Natural killer cell (primary cell): ENCODE measurements at regions not wholly inside any gene's neighbourhood (a gene's known extent, or its start where the extent isn't known, plus 50 kb on each side); places are given as distances from the start of the nearest gene placed in this dataset.
A peak's percentile ranks its signal among the peaks of the same experiment; 100 is the strongest.

Experiments used
- ATAC-seq, 3 donors: fragments of 150-1000 bp in 2 of 3; fragments of 200-7000 bp in 1 of 3; cut with Tn5 transposase; 1 replicate in 1 of 3; 2 replicates in 2 of 3; pipeline ENCODE4 v1.10.0; 2021; ENCODE audit warnings: mild to moderate bottlenecking in 2 of 3, moderate library complexity in 2 of 3
- DNase-seq, 2 donors: peaks; one replicate each; pipeline versions ENCODE4 v3.0.0 to v3.0.0-alpha.2; 2013 to 2021; ENCODE audit warnings: mixed read lengths in 1 of 2
- H3K27ac ChIP-seq: one replicate; pipeline ENCODE4 v1.5.1; 2013; ENCODE audit warnings: mild to moderate bottlenecking, low read length
- H3K27me3 ChIP-seq: one replicate; pipeline ENCODE4 v1.6.1; 2013; ENCODE audit warnings: low read length; ENCODE audit not compliant: control insufficient read depth, insufficient read depth
- H3K36me3 ChIP-seq: one replicate; pipeline ENCODE4 v1.6.1; 2013; ENCODE audit warnings: low read length; ENCODE audit not compliant: control insufficient read depth, insufficient read depth
- H3K4me1 ChIP-seq: one replicate; pipeline ENCODE4 v1.6.1; 2013; ENCODE audit warnings: low read length; ENCODE audit not compliant: control insufficient read depth, insufficient read depth
- H3K4me3 ChIP-seq: one replicate; pipeline ENCODE4 v1.5.1; 2013; ENCODE audit warnings: low read length
- H3K9me3 ChIP-seq: one replicate; pipeline ENCODE4 v1.6.1; 2013; ENCODE audit warnings: low read length; ENCODE audit not compliant: control insufficient read depth, insufficient read depth
- H3K27ac Mint-ChIP-seq, 2 donors: one replicate each; pipeline ENCODE4 v1.8.0; 2022; ENCODE audit warnings: mild to moderate bottlenecking in 2 of 2, mixed read lengths in 2 of 2, moderate library complexity in 1 of 2
- H3K27me3 Mint-ChIP-seq, 2 donors: one replicate each; pipeline ENCODE4 v1.8.0; 2022; ENCODE audit warnings: low read depth in 2 of 2, mixed read lengths in 2 of 2
- H3K36me3 Mint-ChIP-seq: one replicate; pipeline ENCODE4 v1.8.0; 2022; ENCODE audit warnings: mixed read lengths
- H3K4me1 Mint-ChIP-seq, 2 donors: one replicate each; pipeline ENCODE4 v1.8.0; 2022; ENCODE audit warnings: mixed read lengths in 2 of 2
- H3K4me3 Mint-ChIP-seq: one replicate; pipeline ENCODE4 v1.8.0; 2022; ENCODE audit warnings: mild to moderate bottlenecking, moderate library complexity, mixed read lengths
- H3K9me3 Mint-ChIP-seq, 2 donors: one replicate each; pipeline ENCODE4 v1.8.0; 2022; ENCODE audit warnings: mixed read lengths in 2 of 2
- WGBS: methylation state at CpG from one replicate; pipeline ENCODE4 v1.1.7; 2013; ENCODE audit warnings: missing lambda C conversion rate; ENCODE audit not compliant: insufficient coverage; 5-methylcytosine and 5-hydroxymethylcytosine counted together
- intact Hi-C: fragments of 100-400 bp; cut with micrococcal nuclease; formaldehyde crosslinking; loops from one replicate; pipeline ENCODE4 v1.14.2; 2022
- TF ChIP-seq, protein P1 (sequence below): fragments of 200-600 bp; IDR thresholded peaks from one replicate; pipeline ENCODE4 v1.8.0; 2022; ENCODE audit warnings: antibody characterized with exemption

DNA sequence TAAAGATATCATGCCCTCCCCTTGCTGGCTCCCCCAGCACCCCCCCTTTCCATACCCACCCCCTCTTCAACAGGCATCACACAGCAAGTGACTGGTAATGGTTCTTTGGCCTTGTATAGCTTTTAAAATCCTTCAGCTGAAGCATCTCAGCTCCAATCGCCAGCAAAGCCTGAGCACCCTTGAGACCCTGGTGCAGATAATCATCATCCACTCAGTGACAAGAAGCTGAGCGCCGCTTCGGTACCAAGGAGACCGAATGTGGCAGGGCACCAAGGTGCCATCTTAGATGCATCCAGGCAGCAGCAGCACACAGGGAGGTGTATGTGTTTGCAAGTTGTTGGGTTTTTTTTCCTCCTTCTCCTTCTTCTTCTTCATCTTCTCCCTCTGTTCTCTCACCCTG lies 232.7 kb downstream of the BCL11A start:
- H3K36me3 ChIP-seq = no peaks in the 10 kb centered on the region
- 96% methylated on average over 5 of the region's 5 CpGs for WGBS
- TF ChIP-seq, protein P1, sequence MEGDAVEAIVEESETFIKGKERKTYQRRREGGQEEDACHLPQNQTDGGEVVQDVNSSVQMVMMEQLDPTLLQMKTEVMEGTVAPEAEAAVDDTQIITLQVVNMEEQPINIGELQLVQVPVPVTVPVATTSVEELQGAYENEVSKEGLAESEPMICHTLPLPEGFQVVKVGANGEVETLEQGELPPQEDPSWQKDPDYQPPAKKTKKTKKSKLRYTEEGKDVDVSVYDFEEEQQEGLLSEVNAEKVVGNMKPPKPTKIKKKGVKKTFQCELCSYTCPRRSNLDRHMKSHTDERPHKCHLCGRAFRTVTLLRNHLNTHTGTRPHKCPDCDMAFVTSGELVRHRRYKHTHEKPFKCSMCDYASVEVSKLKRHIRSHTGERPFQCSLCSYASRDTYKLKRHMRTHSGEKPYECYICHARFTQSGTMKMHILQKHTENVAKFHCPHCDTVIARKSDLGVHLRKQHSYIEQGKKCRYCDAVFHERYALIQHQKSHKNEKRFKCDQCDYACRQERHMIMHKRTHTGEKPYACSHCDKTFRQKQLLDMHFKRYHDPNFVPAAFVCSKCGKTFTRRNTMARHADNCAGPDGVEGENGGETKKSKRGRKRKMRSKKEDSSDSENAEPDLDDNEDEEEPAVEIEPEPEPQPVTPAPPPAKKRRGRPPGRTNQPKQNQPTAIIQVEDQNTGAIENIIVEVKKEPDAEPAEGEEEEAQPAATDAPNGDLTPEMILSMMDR = no peak
- H3K27me3 ChIP-seq = no peaks in the 10 kb centered on the region
- intact Hi-C loops = no loop called here
- Mint-ChIP-seq H3K27me3 (peaks cover 12 to 14% of the 10 kb centered on the region in 2 donors), H3K9me3 (no peaks in the 10 kb centered on the region), H3K4me1 (no peaks in the 10 kb centered on the region), H3K36me3 (no peaks in the 10 kb centered on the region), H3K27ac (no peak overlapping the region), H3K4me3 (no peak overlapping the region)
- ATAC-seq (no peak), DNase-seq (no peak)
- H3K4me1 ChIP-seq = no peaks in the 10 kb centered on the region
- H3K9me3 ChIP-seq = no peaks in the 10 kb centered on the region
- no peak overlapping the region for H3K27ac ChIP-seq
- no peak overlapping the region for H3K4me3 ChIP-seq

DNA sequence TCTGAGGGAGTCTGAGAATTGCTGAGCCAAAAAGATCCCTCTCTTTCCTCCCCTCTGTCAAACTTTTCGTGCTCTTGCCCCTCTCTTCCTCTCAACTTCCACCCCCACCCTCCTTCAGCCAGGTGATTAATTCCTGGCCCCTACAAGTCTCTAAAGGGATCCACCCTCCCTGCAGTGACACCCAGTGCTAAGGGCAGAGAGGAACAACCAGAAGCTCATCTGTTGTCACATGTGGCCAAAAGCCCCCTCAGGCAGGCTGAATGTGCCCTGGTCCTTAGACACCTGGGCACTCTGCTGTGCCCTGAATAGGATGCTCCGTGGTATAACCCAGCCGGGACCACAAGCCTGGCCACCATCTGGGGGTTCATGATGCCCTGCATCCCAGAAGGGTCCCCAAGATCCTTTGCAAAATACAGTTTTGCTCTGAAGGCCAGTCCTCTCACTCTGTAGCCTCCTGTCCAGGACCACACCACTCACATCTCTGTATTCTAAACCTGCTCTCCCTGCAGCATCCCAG lies 234.4 kb downstream of the BCL11A start:
- H3K36me3 ChIP-seq = no peaks in the 10 kb centered on the region
- WGBS = 52% methylated on average over 3 of the region's 3 CpGs
- no peak overlapping the region for H3K4me3 Mint-ChIP-seq

DNA sequence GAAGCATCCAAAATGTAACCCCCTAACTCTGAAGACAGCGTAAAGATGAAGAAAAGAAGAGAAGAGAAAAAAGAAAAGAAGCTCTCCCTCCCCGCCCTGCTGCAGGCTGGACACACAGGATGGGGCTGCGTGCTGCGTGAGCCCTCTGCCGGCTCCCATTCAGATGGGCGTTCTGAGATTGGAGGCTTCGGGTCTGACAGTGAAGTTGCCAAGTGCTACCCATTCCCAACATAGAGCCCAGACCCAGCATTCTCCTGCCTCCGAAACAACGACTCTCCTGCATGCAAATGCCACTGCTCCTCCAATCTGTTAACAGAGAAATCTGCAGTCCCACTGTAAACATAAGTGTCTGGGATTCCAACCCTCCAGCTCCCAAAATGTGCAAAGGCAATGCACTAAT lies 234.9 kb downstream of the BCL11A start:
- intact Hi-C loops = no loop called here
- Mint-ChIP-seq H3K9me3 (no peaks in the 10 kb centered on the region), H3K36me3 (no peaks in the 10 kb centered on the region), H3K27me3 (peaks cover 12 to 14% of the 10 kb centered on the region in 2 donors), H3K27ac (no peak overlapping the region), H3K4me3 (no peak overlapping the region), H3K4me1 (no peaks in the 10 kb centered on the region)
- ATAC-seq = no peak
- WGBS = 89% methylated on average over 9 of the region's 9 CpGs
- Histone ChIP-seq H3K27ac (no peak overlapping the region), H3K4me3 (no peak overlapping the region), H3K36me3 (no peaks in the 10 kb centered on the region), H3K4me1 (no peaks in the 10 kb centered on the region), H3K9me3 (no peaks in the 10 kb centered on the region), H3K27me3 (no peaks in the 10 kb centered on the region)
- TF ChIP-seq, protein P1 = no peak
- DNase-seq = no peak

More for the DNA sequence above, 234.4 kb downstream of the BCL11A start:
- Histone ChIP-seq H3K4me1 (no peaks in the 10 kb centered on the region), H3K27me3 (no peaks in the 10 kb centered on the region), H3K9me3 (no peaks in the 10 kb centered on the region), H3K27ac (no peak overlapping the region), H3K4me3 (no peak overlapping the region)
- TF ChIP-seq, protein P1 = no peak
- peaks cover 12 to 14% of the 10 kb centered on the region in 2 donors for H3K27me3 Mint-ChIP-seq
- no peaks in the 10 kb centered on the region for H3K9me3 Mint-ChIP-seq
- H3K27ac Mint-ChIP-seq = no peak overlapping the region
- ATAC-seq (no peak), DNase-seq (no peak)
- intact Hi-C loops = no loop called here
- no peaks in the 10 kb centered on the region for H3K4me1 Mint-ChIP-seq
- no peaks in the 10 kb centered on the region for H3K36me3 Mint-ChIP-seq

DNA sequence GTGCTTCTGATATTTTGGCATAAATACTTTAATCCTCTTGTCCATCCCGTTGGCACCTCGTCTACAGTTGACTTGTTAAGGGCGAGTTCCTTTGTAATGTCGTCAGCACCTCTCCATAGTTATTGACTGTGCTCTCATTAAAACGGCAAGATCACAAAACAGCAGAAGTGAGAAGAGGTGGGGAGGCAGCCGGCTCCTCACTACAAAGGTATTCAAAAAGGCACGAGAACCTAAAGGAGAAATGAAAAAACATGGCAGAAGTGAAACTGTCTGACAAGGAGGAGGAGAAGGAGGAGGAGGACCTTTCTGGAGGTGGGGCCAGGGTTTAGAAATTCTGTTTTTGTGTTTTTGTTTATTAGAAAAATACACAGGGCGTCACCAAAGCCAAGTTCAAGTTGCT lies 235.6 kb downstream of the BCL11A start:
- H3K9me3 Mint-ChIP-seq = no peaks in the 10 kb centered on the region
- peak overlapping the region; percentile 16 for H3K27ac ChIP-seq
- H3K9me3 ChIP-seq = no peaks in the 10 kb centered on the region
- WGBS = 62% methylated on average over 7 of the region's 8 CpGs
- ATAC-seq = no peak
- TF ChIP-seq, protein P1 = no peak
- no peaks in the 10 kb centered on the region for H3K27me3 ChIP-seq
- DNase-seq = no peak
- H3K4me3 ChIP-seq = no peak overlapping the region
- H3K27me3 Mint-ChIP-seq = peaks cover 10 to 14% of the 10 kb centered on the region in 2 donors
- no peaks in the 10 kb centered on the region for H3K4me1 Mint-ChIP-seq
- intact Hi-C loops = no loop called here
- no peak overlapping the region for H3K27ac Mint-ChIP-seq
- H3K4me1 ChIP-seq = no peaks in the 10 kb centered on the region
- H3K4me3 Mint-ChIP-seq = no peak overlapping the region
- H3K36me3 ChIP-seq = no peaks in the 10 kb centered on the region
- no peaks in the 10 kb centered on the region for H3K36me3 Mint-ChIP-seq
